Activated CD4-positive, alpha-beta T cell treated with anti-CD3 and anti-CD28 coated beads for 1 hour (primary cell): ENCODE measurements at regions not wholly inside any gene's neighbourhood (a gene's known extent, or its start where the extent isn't known, plus 50 kb on each side); places are given as distances from the start of the nearest gene placed in this dataset.

Source experiments
- DNase-seq: peaks from one replicate; pipeline ENCODE4 v3.0.0-alpha.2; 2020

DNA sequence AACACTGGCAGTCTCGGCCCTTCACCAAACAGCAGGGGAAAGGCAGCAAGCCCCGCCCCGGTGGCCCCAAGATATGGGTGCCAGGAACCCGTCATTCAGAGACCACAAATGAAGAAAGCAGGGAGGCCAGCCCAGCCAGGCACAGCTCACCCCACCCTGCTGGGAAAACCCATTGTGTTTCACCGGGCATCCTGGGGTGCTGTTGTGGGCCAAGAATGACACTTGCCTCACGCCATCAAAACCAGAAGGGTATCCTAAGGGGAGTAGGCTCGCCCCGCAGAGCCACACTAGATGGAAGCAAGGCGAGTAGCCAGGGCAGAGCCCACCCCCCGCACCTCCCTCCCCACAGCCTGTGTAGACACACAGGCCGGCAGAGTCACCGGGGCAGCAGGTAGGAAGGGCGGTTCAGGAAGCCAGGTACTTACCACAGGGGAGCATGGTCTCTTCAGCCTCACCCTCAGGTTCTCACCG is 72.5 kb upstream of the KCNMA1 start:
- DNase-seq: no peak

DNA sequence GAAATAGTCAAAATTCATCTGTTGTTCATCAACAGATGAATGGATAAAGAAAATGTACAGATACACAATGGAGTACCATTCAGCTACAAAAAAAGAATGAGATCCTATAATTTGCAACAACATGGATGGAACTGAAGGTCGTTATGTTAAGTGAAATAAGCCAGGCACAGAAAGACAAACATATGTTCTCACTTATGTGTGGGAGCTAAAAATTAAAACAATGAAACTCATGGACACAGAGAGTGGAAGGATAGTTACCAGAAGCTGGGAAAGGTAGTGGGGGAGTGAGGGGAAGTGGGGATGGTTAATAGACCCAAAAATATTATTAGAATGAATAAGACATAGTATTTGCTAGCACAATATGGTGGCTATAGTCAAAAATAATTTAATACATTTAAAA is 70.0 kb upstream of the KCNMA1 start:
- no peak for DNase-seq

DNA sequence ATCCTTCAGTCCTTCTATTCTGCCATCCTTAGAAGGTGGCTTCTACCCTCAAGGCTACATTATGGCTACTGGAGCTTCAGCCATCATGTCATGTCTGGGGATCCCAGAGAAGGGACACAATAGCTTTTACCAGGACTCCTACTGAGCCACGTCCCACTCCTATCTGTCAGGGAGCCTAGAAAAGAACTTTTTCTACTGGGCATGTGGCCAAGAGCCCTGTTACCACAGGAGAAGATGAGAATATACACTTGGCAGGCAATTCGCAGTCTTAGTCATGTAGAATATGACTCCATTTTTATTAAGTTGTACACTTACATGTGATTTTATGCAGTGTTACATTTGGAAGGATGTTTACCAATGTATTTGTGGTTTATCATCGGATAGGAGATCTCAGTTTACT is 64.6 kb upstream of the KCNMA1 start:
- no peak for DNase-seq

DNA sequence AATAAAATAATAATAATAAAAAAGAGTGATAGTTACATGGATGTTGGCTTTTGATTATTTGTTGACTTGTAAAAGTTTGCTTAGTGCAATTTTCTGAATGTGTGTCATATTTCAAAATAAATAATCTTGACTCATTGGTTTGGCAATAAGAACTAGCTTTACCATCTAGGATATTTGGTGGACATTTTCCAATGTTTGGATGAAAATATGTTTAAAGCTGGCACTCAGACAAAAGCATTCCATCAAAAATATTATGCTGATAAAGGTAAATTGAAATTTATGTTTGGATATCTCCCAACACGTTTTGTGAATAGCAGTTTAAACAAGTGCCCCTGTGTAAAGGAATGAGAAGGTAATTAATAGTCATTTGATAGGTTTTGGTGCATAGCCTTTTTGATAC is 62.5 kb upstream of the KCNMA1 start:
- DNase-seq: no peak

- DNase-seq: no peak
Observed at GRCh38 chr10:77699080-77699645, 61.6 kb upstream of the KCNMA1 start.

GRCh38 chr10:77698267-77698931 is 60.8 kb upstream of the KCNMA1 start:
- DNase-seq: no peak

DNA sequence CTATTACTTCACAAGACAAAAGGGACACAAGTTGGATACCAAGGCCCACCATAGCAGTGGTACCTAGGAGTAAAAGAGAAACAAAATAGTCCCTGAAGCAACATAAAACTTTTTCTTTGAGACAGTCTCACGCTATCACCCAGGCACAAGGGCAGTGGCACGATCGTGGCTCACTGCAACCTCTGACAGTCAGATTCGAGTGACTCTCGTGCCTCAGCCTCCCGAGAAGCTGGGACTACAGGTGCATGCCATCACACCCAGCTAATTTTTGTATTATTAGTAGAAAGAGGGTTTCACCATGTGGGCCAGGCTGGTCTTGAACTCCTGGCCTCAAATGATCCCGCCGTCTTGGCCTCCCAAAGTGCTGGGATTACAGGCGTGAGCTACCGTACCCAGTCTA is 59.0 kb upstream of the KCNMA1 start:
- no peak for DNase-seq

DNA sequence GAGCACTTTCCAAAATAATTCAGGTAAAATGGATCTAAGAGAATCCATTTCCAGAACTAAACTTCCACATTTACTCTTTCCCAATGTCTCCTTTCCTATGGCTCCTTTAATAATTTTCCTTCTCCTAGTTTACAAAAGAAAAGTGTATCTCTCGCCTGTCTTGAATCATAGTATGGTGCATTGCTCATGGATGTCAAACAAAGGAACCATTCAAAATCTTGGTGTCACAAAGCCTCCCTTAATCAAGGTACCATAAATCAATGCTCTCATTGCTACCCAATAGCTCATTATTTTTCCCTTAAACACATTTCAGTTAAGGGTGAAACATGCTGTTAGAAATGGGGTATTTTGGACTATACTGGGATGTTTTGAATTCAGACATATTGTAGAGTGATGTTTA is 57.6 kb upstream of the KCNMA1 start:
- no peak for DNase-seq

DNA sequence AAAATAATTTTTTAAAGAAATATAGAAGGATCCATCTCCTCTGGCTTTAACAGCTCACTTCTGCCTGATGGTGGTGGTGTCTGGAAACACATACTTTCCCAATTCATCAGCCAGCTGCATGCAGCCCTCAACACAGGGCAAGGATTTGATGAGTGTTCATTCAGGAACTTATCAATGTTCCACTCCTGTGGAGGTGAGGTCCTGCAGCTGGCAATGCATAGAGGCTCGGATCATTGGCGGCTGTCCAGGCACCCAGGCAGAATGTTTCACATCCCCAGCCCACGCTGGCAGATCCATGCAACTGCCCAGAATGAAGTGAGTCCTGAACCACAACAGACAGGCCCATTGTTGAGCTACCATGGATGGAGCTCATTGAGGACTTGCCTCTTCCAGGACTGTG is 55.2 kb upstream of the KCNMA1 start:
- DNase-seq: no peak

GRCh38 chr10:77689339-77689738 is 51.7 kb upstream of the KCNMA1 start:
- DNase-seq: no peak

DNA sequence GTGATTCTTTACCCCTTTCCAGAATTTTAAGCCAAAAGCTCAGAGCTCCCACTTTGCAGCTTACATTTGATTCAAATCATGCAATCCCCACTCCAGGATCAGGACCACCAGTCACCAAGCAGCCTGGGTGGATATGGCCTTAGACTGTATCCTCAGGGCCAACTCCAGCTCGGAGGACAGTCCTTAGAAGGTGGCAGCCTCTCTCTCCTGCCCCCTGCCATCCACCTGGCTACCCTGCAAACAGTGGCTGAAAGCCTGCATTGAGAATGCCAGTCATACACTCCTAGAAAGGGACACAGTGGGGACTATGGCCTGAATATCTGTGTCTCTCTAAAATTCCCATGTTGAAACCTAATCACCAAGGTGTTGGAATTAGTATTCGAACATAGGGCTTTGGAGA is 50.0 kb upstream of the KCNMA1 start:
- DNase-seq: no peak
